Breast epithelium (tissue), 4 donors: ENCODE measurements at regions not wholly inside any gene's neighbourhood (a gene's known extent, or its start where the extent isn't known, plus 50 kb on each side); places are given as distances from the start of the nearest gene placed in this dataset.

ENCODE experiments used
- DNase-seq, 2 donors: peaks; one replicate each; pipeline ENCODE4 v3.0.0-alpha.2; 2019; ENCODE audit warnings: low spot score in 2 of 2
- H3K27ac ChIP-seq, 2 donors: fragments of 200-600 bp; sonication (generic) in 1 of 2; one replicate each; pipeline ENCODE4 v1.5.1; 2016 to 2019; ENCODE audit warnings: mild to moderate bottlenecking in 1 of 2
- H3K27me3 ChIP-seq, 2 donors: fragments of 200-600 bp; sonication (generic) in 1 of 2; one replicate each; pipeline versions ENCODE4 v1.5.1 to v1.6.0; 2017 to 2019; ENCODE audit warnings: control low read depth in 1 of 2, mild to moderate bottlenecking in 1 of 2
- H3K36me3 ChIP-seq: fragments of 200-600 bp; one replicate; pipeline ENCODE4 v1.5.1; 2019
- H3K4me1 ChIP-seq, 2 donors: fragments of 200-600 bp; sonication (generic); one replicate each; pipeline ENCODE4 v1.5.1; 2016 to 2019; ENCODE audit warnings: control low read depth in 1 of 2
- H3K4me3 ChIP-seq, 3 donors: fragments of 200-600 bp; sonication (generic); 1 replicate in 2 of 3; 2 replicates in 1 of 3; pipeline ENCODE4 v1.5.1; 2016 to 2019; ENCODE audit warnings: mild to moderate bottlenecking in 3 of 3, moderate library complexity in 2 of 3
- H3K9me3 ChIP-seq, 2 donors: fragments of 200-600 bp; sonication (generic) in 1 of 2; one replicate each; pipeline ENCODE4 v1.5.1; 2016 to 2019; ENCODE audit warnings: control low read depth in 1 of 2
- POLR2A ChIP-seq: fragments of 450-650 bp; IDR thresholded peaks from one replicate; pipeline ENCODE4 v1.6.1; 2016; ENCODE audit warnings: antibody characterized with exemption, mild to moderate bottlenecking, moderate library complexity
- POLR2AphosphoS5 ChIP-seq, 3 donors: sonication (generic); formaldehyde crosslinking; IDR thresholded peaks; one replicate each; pipeline ENCODE4 v1.6.1; 2017; ENCODE audit warnings: antibody characterized with exemption in 3 of 3
- intact Hi-C: fragments of 100-400 bp; cut with DNase I; formaldehyde crosslinking; loops from one replicate; pipeline ENCODE4 v1.15.1; 2023; ENCODE audit warnings: low total_unique reads
- TF ChIP-seq, protein P1 (sequence below), 3 donors: fragments of 450-650 bp; IDR thresholded peaks; one replicate each; pipeline ENCODE4 v1.5.1; 2016 to 2017; ENCODE audit warnings: antibody characterized with exemption in 3 of 3, mild to moderate bottlenecking in 3 of 3, moderate library complexity in 3 of 3

DNA sequence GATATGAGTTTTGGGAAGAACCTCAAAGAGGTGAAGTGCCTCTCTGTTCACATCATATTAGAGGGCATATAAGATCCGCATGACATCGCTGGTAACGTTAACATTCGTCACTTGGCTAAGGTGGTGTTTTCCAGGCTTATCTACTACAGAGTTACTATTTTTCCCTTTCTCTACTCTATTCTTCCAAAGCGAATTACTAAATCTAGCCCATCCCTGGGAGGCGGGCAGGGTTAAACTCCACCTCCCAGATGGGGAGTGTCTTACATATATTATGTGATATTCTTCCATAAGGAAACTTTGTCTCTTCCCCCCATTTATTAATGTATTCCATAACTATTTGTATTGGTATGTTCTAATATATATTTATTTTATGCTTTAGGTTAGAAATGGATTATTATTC, 293.9 kb downstream of the CYRIA start:
- H3K27me3 ChIP-seq = no peaks in the 10 kb centered on the region
- H3K4me1 ChIP-seq = no peaks in the 10 kb centered on the region
- no peaks in the 10 kb centered on the region for H3K9me3 ChIP-seq
- no peak for TF ChIP-seq POLR2A
- no peak for TF ChIP-seq POLR2AphosphoS5 (IDR thresholded peaks at IDR 0.05)
- TF ChIP-seq, protein P1, sequence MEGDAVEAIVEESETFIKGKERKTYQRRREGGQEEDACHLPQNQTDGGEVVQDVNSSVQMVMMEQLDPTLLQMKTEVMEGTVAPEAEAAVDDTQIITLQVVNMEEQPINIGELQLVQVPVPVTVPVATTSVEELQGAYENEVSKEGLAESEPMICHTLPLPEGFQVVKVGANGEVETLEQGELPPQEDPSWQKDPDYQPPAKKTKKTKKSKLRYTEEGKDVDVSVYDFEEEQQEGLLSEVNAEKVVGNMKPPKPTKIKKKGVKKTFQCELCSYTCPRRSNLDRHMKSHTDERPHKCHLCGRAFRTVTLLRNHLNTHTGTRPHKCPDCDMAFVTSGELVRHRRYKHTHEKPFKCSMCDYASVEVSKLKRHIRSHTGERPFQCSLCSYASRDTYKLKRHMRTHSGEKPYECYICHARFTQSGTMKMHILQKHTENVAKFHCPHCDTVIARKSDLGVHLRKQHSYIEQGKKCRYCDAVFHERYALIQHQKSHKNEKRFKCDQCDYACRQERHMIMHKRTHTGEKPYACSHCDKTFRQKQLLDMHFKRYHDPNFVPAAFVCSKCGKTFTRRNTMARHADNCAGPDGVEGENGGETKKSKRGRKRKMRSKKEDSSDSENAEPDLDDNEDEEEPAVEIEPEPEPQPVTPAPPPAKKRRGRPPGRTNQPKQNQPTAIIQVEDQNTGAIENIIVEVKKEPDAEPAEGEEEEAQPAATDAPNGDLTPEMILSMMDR (IDR thresholded peaks at IDR 0.05) = no peak
- H3K27ac ChIP-seq = no peak overlapping the region
- H3K36me3 ChIP-seq = no peaks in the 10 kb centered on the region
- no peak for DNase-seq
- intact Hi-C loops = no loop called here
- no peak overlapping the region for H3K4me3 ChIP-seq

GRCh38 chr2:16368951-16369350, 296.7 kb downstream of the CYRIA start:
- H3K36me3 ChIP-seq = no peaks in the 10 kb centered on the region
- intact Hi-C loops = no loop called here
- no peak overlapping the region for H3K27ac ChIP-seq
- H3K9me3 ChIP-seq = no peaks in the 10 kb centered on the region
- DNase-seq = no peak
- no peaks in the 10 kb centered on the region for H3K4me1 ChIP-seq
- H3K27me3 ChIP-seq = no peaks in the 10 kb centered on the region
- no peak overlapping the region for H3K4me3 ChIP-seq
- TF ChIP-seq POLR2AphosphoS5 (IDR thresholded peaks at IDR 0.05) (no peak), POLR2A (no peak)
- TF ChIP-seq, protein P1 (IDR thresholded peaks at IDR 0.05) = no peak

DNA sequence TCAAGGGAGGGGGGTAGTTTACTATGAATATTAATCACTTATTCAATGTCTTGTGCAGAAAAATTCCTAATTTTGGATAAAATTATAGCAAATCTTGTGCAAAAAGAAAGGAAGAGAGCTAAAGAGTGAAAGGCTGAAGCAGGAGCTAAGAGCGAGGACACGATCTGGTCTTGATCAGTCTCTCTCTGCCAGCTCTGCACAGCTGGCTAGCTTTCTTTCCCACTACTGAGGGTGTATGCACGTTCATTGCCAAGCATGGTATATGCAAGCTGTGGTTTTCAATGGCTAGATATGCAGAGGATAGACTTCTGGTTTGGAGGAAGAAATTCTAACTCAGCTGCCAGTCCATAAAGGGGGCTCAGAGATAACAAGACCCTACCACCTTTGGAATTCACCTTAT, 297.3 kb downstream of the CYRIA start:
- H3K36me3 ChIP-seq = no peaks in the 10 kb centered on the region
- no peak overlapping the region for H3K4me3 ChIP-seq
- DNase-seq = no peak
- no peaks in the 10 kb centered on the region for H3K27me3 ChIP-seq
- TF ChIP-seq POLR2AphosphoS5 (IDR thresholded peaks at IDR 0.05) (no peak), POLR2A (no peak)
- TF ChIP-seq, protein P1 (IDR thresholded peaks at IDR 0.05) = no peak
- no peaks in the 10 kb centered on the region for H3K9me3 ChIP-seq
- H3K4me1 ChIP-seq = no peaks in the 10 kb centered on the region
- intact Hi-C loops = no loop called here
- no peak overlapping the region for H3K27ac ChIP-seq

GRCh38 chr2:16365366-16365765, 300.3 kb downstream of the CYRIA start:
- no peak overlapping the region for H3K4me3 ChIP-seq
- no peak for DNase-seq
- no peaks in the 10 kb centered on the region for H3K9me3 ChIP-seq
- TF ChIP-seq POLR2A (no peak), POLR2AphosphoS5 (IDR thresholded peaks at IDR 0.05) (no peak)
- H3K4me1 ChIP-seq = no peaks in the 10 kb centered on the region
- H3K27me3 ChIP-seq = no peaks in the 10 kb centered on the region
- H3K36me3 ChIP-seq = no peaks in the 10 kb centered on the region
- intact Hi-C loops = no loop called here
- no peak overlapping the region for H3K27ac ChIP-seq

- intact Hi-C loops = no loop called here
- Histone ChIP-seq H3K36me3 (no peaks in the 10 kb centered on the region), H3K4me3 (no peak overlapping the region), H3K4me1 (no peaks in the 10 kb centered on the region), H3K27ac (no peak overlapping the region), H3K9me3 (no peaks in the 10 kb centered on the region), H3K27me3 (no peaks in the 10 kb centered on the region)
- TF ChIP-seq POLR2A (no peak), POLR2AphosphoS5 (IDR thresholded peaks at IDR 0.05) (no peak)
- TF ChIP-seq, protein P1 (IDR thresholded peaks at IDR 0.05) = no peak
- no peak for DNase-seq
Measured at GRCh38 chr2:16363581-16363980, 302.1 kb downstream of the CYRIA start.

DNA sequence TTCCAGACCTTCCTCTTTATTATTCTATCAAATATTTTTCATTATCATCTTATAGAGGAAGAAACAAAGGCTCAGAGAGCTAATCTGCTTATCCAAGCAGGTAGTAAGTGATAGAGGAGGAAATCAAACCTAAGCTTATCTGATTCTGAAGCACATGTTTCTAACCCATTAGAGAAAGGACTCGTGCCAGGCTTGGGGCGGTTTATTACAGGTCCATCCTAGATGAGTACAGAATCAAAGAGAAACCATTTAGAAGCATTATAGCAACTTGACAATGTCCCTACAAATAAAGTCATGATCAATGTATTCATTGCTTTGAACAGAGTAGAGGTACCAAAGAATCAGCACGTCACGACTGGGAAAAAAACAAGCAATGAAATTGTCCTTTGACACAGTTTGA, 303.0 kb downstream of the CYRIA start:
- intact Hi-C loops = no loop called here
- no peaks in the 10 kb centered on the region for H3K4me1 ChIP-seq
- no peak overlapping the region for H3K4me3 ChIP-seq
- peaks cover 0 to under 1% of the 10 kb centered on the region in 2 donors for H3K9me3 ChIP-seq
- no peak for DNase-seq
- H3K36me3 ChIP-seq = no peaks in the 10 kb centered on the region
- no peaks in the 10 kb centered on the region for H3K27me3 ChIP-seq
- H3K27ac ChIP-seq = no peak overlapping the region
- TF ChIP-seq POLR2AphosphoS5 (IDR thresholded peaks at IDR 0.05) = no peak
- TF ChIP-seq POLR2A = no peak
- TF ChIP-seq, protein P1 (IDR thresholded peaks at IDR 0.05) = no peak
